ENCODE measurements at regions not wholly inside any gene's neighbourhood (a gene's known extent, or its start where the extent isn't known, plus 50 kb on each side); places are given as distances from the start of the nearest gene placed in this dataset.

GRCh38 chr4:189385579-189385978 is 555.1 kb upstream of the FRG1 start:
- Histone ChIP-seq H3K9me3 (no peaks in the 10 kb centered on the region), H3K4me1 (no peaks in the 10 kb centered on the region), H3K4me3 (ENCODE audit: low read depth, low read length) (no peak overlapping the region), H3K27me3 (no peaks in the 10 kb centered on the region), H3K36me3 (no peaks in the 10 kb centered on the region)
- no peak for DNase-seq
- TF ChIP-seq, protein P1, sequence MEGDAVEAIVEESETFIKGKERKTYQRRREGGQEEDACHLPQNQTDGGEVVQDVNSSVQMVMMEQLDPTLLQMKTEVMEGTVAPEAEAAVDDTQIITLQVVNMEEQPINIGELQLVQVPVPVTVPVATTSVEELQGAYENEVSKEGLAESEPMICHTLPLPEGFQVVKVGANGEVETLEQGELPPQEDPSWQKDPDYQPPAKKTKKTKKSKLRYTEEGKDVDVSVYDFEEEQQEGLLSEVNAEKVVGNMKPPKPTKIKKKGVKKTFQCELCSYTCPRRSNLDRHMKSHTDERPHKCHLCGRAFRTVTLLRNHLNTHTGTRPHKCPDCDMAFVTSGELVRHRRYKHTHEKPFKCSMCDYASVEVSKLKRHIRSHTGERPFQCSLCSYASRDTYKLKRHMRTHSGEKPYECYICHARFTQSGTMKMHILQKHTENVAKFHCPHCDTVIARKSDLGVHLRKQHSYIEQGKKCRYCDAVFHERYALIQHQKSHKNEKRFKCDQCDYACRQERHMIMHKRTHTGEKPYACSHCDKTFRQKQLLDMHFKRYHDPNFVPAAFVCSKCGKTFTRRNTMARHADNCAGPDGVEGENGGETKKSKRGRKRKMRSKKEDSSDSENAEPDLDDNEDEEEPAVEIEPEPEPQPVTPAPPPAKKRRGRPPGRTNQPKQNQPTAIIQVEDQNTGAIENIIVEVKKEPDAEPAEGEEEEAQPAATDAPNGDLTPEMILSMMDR (IDR thresholded peaks at IDR 0.05; ENCODE audit: low read depth, low read length), result no peak

- H3K9me3 ChIP-seq, result no peaks in the 10 kb centered on the region
- TF ChIP-seq, protein P1 (IDR thresholded peaks at IDR 0.05; ENCODE audit: low read depth, low read length), result no peak
- DNase-seq, result no peak
- H3K27me3 ChIP-seq, result no peaks in the 10 kb centered on the region
- H3K4me3 ChIP-seq (ENCODE audit: low read depth, low read length), result no peak overlapping the region
- no peaks in the 10 kb centered on the region for H3K4me1 ChIP-seq
- H3K36me3 ChIP-seq, result no peaks in the 10 kb centered on the region
Observed at GRCh38 chr4:189396435-189396834, 544.2 kb upstream of the FRG1 start.

- TF ChIP-seq, protein P1 (IDR thresholded peaks at IDR 0.05; ENCODE audit: low read depth, low read length), result no peak
- no peaks in the 10 kb centered on the region for H3K36me3 ChIP-seq
- H3K4me3 ChIP-seq (ENCODE audit: low read depth, low read length), result no peak overlapping the region
- H3K27me3 ChIP-seq, result no peaks in the 10 kb centered on the region
- H3K9me3 ChIP-seq, result no peaks in the 10 kb centered on the region
- no peaks in the 10 kb centered on the region for H3K4me1 ChIP-seq
- no peak for DNase-seq
Observed at GRCh38 chr4:189404271-189404670, 536.4 kb upstream of the FRG1 start.

- Histone ChIP-seq H3K4me3 (ENCODE audit: low read depth, low read length) (no peak overlapping the region), H3K4me1 (no peaks in the 10 kb centered on the region), H3K36me3 (no peaks in the 10 kb centered on the region), H3K27me3 (no peaks in the 10 kb centered on the region), H3K9me3 (no peaks in the 10 kb centered on the region)
- no peak for DNase-seq
- TF ChIP-seq, protein P1 (IDR thresholded peaks at IDR 0.05; ENCODE audit: low read depth, low read length), result no peak
Observed at GRCh38 chr4:189409158-189409557, 531.5 kb upstream of the FRG1 start.

DNA sequence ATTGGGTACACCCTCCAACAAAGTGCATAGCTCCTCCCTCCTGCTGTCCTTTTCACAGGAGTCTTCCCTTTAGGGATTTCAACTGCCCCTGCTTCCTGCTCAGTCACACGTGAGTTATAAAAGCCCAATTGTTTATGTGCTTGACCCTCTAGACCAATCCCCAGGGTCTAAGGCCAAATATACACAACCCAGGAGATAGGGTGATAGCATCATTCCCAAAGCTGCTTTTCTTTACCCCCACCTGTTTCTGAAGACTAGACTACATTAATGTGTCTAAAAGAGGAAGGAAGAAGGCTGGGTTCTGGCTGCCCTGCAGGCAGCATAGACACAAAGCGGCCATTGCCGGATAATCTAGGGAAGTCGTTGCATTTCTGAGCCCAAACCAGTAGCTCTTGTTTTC is 526.7 kb upstream of the FRG1 start:
- no peaks in the 10 kb centered on the region for H3K4me1 ChIP-seq
- TF ChIP-seq, protein P1 (IDR thresholded peaks at IDR 0.05; ENCODE audit: low read depth, low read length), result no peak
- no peak for DNase-seq
- no peaks in the 10 kb centered on the region for H3K27me3 ChIP-seq
- no peaks in the 10 kb centered on the region for H3K36me3 ChIP-seq
- H3K9me3 ChIP-seq, result no peaks in the 10 kb centered on the region
- H3K4me3 ChIP-seq (ENCODE audit: low read depth, low read length), result no peak overlapping the region

GRCh38 chr4:189420572-189420971 is 520.1 kb upstream of the FRG1 start:
- DNase-seq, result no peak
- Histone ChIP-seq H3K9me3 (no peaks in the 10 kb centered on the region), H3K27me3 (no peaks in the 10 kb centered on the region), H3K4me1 (no peaks in the 10 kb centered on the region), H3K36me3 (no peaks in the 10 kb centered on the region), H3K4me3 (ENCODE audit: low read depth, low read length) (no peak overlapping the region)
- TF ChIP-seq, protein P1 (IDR thresholded peaks at IDR 0.05; ENCODE audit: low read depth, low read length), result no peak
